Activated T-cell treated with anti-CD3 and anti-CD28 coated beads for 24 hours (primary cell): ENCODE measurements at regions not wholly inside any gene's neighbourhood (a gene's known extent, or its start where the extent isn't known, plus 50 kb on each side); places are given as distances from the start of the nearest gene placed in this dataset.

Experiments used
- DNase-seq: peaks from one replicate; pipeline ENCODE4 v3.0.0-alpha.2; 2020; ENCODE audit warnings: low read depth

DNA sequence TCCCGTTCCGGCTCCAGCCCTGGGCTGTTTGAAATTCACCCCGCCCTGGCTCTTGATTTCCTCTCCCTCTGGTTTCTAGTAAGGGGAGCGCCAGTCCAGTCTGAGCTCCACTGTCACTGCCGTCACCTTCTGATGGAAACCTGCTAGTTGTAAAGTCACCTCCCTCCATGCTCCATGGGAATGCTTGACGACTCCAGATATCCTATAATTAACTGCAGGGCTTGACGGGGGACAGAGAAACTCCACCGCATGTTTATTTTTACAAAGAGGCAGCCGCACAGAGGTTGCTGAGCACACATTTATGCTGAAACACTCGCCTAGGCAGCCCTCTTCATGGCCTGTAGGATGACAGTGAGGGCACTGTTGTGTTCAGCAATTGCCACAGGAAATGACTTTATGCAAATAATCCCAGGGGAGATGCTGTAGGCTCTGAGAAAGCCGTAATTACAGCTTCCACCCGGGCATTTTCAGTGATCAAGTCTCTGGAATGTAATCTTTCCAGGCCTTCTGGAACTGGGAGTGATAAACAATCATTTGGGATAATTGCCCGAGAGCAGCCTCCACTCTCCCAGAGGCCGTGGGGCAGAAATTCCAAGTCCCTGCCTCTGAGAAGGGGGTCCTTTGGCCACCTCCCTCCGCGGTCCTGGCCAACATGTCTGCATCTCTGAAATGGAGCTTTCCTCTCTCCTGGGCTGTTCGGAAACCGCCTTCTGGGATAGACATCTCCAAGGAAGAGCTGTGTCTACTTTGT, 300.5 kb downstream of the KLF6 start:
- no peak for DNase-seq

DNA sequence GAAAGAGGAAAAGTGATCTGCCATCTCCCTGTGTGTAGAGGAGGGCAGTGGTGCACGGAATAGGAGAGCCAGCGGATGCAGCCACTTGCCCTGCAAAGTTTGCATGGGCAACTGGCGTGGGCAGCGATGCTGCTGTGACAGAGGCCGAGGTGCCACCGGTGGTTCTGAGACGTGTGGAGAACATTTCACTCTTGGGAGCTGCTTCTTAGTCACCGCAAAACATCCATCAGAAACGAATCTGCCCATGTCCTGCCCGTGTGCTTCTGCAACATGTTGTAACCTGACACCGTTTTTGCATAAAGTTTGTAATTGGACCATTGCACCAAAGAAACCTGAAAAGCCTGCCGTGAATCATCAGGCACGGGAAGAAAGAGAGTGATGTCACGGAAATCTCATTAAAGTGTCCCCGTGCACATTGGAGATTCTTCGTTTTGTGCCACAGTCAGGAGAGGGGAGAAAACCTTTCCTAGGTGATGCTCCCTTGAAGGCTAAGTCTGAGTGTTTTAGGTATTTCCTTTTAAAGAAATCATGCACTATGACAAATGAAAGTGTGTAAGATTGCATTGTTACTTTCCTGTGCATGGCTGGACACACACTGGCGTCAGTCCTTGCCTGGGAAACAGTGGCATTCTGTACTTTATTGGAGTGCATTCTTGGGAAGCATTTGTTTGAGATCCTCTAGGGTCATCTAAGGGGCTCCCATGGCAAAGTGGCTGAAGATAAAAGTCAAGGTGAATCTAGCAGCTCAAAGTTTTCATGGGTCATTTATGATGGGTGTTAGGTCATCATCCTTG, 302.6 kb downstream of the KLF6 start:
- DNase-seq: no peak

DNA sequence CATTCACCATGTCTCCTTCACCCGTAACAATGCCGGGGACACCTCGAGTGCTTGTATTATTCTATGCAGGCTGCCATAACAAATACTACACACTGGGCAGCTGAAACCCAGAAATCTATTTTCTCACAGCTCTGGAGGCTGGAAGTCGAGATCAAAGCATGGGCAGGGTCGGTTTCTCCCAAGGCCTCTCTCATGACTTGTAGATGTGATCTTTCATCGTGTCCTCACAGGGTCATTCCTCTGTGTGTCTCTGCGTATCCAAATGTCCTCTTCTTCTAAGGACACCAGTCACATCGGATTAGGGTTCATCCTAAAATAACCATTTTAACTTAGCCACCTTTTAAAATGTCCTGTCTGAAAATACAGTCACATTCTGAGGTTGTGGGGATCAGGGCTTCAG, 303.5 kb downstream of the KLF6 start:
- DNase-seq: no peak

DNA sequence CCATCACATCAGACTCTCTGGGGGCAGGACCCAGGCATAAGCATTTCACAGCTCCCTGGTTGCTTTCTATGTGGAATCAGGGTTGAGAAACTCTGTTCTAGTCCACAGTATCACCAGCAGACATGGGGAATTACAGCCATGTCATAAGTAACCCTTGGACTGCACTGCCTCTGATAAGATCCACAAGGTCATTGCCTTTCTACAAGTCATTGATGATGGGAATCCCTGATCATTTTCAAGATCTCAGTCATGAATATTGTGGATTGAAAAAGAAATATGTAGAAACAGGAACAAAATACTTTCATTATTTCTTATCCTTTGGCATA, 304.1 kb downstream of the KLF6 start:
- no peak for DNase-seq

DNA sequence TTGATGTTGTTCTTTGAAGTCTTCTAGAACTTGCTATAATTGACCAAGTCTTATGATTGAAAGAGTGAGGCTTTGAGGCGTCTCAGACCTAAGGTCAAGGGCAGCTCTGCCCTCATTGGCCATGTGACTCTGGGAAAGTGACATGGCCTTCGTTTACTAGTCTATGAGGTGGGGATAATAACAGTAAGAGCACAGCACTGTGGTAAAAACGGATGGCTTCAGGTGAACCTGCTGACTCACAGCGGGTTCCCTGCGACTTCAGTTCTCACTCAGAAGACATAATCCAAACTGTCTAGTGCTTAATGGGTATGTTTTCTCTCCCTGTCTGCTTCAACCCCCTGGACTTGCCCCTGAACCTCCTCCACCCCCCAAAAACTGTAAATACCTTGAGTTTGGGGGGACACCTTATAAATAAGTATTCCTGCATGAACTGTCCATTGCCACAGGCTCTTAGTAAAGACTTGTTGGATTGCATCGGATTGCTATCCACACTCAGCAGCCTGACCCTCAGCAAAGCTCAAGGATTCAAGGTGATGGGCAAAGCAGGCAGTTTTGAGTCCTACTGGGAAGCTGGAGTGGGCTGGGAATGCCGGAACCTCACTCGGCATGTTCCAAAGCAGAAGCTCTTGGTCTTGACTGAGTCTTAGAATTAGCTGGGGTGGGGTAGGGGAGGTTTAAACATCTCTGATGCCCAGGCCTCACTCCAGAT, 304.6 kb downstream of the KLF6 start:
- DNase-seq: no peak

DNA sequence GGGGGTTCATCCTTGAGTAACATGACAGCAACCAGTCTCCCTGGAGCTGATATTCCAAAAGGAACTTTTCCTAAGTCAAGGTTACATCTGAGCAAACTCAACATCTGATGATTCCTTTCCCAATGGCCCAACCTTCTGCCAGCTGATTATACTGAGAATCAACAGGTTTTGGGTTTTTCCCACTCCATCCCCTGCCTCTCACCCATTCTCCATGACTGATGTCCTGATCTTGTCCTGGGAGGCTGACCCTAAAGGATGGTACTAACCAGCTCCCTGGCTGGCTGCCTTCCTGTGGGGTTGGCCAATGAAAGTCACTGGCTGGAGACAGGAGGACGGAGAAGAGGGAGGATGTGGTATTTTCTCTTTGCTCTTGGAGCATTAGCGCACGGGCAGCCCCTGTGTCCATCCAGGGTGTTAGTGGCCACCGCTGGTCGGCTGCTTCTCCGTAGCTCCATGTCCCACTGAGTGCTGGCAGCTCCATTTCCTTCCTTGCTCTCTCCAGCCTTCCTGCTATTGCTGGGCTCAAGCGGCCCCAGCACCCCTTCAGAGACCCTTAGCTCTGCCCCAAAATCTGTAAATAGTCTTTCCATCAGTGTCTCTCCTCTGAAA, 306.2 kb upstream of the PITRM1 start:
- no peak for DNase-seq

DNA sequence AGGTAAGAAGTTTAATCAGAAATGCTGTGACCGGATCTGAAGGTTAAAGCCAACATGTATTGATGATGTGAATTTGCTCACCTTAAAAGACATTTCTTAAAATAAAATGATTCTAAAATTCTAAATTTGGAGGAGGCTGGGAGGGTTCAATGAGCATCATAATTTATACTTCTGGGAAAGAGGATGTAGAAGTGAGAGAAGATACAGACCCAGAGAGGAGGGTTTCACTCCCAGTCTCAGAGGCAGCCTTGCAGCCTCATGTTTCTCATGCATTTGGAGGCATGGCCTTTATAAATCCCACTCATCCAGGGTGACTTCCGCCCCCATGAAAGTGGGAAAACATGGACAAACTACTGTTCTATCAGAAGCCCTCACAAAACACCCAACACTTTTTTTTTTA, 305.6 kb upstream of the PITRM1 start:
- DNase-seq: no peak

DNA sequence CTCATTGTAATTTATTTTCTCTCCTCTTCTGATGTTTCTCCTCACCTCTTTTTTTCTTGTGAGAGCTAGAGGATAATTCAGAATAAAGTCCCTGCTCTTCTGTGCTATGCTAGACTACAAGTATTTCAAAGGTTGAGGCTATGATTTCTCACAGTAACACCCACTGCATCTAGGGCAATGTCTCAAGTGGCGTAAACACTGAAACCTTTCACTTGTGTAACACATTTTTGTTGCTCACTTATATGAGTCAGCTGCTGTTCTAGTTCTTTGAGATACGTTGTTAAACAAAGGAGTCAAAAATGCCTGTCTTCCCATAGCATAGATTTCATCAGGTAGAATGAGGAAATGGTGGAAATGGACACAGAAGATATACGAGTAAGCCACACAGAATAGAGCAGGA, 305.1 kb upstream of the PITRM1 start:
- DNase-seq: no peak

DNA sequence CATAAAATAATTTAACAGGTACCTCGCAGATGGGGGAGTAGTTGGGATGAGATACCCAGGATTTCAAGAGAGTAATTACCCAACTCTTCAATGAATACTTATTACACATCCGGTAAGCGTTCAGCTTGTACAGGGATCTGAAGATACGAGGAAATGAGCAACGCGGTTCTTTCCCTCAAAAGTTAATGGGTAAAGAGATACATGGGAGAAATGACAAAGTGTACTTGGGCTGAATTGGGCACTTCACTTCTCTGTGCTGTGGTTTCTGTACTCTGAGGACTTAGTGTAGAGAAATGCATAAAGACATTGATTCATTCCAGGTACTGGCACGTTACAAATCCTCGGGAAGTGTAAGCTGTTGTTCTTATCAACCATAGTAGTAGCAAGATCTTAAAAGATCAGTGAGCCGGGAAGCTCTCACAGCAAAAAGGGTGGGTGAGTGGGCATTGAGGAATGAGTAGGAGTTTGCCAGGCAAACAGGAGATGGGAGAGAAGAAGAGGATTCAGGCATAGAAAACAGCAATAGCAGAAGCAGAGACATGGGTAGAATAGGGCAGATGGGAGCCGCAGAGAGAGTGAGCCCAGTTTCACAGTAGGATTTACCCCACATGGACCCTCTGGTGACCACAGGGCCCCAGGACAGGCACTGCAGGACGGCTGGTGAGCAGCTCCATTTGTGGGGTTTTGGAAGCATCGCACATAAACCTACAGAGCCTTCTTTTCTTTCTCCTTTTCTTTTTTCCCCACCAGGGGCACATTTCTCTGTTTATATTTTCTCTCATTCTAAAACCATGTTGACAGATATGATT, 304.3 kb upstream of the PITRM1 start:
- DNase-seq: no peak

DNA sequence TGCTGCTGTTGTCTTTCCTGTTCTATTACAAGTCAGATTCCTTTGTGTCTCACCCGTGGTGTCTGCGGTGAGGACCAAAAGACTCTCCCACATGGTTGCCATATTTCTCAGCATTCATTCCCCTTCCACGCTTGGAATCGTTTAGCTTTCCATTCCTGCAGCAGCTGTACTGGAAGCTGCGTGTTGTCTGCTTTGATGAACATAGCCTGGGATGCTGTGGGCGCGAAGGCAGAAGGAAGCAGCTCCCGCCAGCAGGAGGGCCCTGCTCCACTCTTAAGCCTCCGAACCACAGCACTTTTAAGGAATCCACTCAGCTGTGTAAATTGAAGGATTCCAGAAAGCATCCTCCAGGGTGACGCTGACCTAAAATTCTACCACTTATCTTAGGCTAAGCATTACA, 303.6 kb upstream of the PITRM1 start:
- no peak for DNase-seq

DNA sequence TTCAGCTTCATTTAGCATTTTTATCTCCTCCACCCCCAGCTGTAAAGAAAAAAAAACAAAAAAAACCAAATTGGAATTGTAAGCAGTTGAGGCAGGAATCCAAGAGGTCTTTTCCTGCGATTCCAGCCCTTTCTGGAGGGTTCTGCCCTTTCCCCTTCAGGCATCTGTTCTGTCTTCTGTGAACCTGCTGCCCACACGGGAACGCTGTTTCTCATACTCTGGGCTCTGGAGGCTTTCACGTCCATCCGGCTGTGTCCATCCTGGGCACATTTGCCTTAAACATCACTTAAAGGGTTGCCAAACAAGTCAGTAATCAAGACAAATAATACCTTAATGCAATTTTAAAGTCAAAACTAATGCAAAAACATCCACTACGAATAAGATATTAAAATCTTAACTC, 302.8 kb upstream of the PITRM1 start:
- no peak for DNase-seq

DNA sequence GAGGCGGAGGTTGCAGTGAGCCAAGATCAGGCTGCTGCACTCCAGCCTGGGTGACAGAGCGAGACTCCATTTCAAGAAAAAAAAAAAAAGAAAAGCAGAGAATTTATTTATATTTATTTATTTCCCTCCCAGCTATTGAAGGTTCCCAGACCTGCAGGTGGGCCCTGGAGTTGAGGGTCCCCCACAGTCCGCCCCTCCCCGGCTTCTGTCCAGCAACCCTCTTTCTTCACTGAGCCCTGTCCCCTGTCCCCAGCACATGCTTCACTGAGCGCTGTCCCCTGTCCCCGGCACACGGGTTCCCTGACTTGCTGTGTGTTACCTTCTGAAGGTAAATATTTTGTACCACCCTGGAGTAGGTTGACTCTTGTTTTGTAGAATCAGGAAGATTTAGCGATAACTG, 301.7 kb upstream of the PITRM1 start:
- no peak for DNase-seq

DNA sequence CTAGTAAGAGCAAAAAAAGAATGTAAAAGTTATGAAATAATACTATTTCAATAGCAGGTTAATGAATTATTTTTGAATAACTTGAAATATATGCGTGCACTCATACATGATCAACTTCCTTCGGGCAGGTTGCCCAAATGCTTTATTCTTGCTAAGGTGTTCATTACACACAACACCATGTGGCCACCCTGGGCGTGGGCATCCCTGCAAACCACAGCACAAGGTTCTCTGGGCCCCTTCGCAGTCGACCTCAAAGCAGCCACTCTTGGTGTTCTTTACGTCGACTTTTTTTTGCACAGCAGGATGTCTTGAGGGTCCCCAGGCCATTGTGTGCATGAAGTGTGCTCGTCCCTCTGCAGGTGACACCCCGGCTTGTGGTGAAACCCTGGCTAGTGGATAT, 300.7 kb upstream of the PITRM1 start:
- DNase-seq: no peak

DNA sequence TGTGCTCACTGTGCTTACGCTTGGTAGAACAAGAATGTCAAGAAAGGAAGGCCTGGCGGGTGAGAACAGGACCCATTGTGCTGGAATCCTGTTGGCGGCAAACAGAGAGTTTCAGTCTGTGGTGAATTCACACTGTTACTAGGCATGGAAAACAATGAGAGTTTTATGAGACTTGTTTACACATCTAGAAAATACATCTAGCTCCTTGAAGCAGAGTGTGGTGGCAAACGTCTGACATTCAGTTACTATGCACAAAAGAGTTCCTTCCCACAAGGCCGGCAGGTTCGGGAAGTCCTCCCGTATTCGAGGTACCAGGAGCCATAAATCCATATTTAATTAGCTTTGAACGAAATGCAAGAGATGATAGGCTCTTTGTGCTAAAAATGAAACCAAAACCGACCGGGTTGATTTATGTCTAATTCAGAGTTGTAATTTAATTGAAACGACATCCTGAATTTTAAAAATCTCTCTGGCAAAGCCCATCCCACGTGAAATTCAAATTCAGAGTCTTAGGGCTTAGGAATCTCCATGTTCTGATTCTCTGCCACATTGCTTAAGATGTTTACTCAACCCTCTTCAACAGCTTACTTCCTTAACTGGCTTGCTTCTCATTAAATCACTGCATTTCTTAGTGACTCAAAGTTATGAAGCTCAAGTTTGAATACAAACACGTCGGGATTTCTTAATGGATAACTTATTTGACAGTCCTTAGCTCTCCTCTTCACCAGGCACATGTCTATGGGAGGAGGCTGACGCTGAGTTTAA, 299.9 kb upstream of the PITRM1 start:
- no peak for DNase-seq

DNA sequence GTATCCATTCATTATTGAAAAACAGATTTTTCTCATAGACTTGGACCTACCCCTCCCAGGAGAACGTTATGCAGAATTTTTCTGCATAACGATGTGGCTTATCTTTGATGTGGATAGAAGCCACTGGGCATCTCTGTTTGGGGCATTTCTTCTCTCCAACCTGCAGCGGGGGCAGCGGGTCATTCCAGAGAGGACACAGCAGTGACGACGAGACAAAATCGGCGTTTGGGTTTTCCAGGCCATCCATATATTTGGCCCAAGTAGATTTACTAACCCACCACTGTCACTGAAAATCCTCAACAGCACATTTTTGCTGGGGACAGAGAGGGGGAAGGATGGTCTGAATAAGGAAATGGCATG, 299.3 kb upstream of the PITRM1 start:
- no peak for DNase-seq

DNA sequence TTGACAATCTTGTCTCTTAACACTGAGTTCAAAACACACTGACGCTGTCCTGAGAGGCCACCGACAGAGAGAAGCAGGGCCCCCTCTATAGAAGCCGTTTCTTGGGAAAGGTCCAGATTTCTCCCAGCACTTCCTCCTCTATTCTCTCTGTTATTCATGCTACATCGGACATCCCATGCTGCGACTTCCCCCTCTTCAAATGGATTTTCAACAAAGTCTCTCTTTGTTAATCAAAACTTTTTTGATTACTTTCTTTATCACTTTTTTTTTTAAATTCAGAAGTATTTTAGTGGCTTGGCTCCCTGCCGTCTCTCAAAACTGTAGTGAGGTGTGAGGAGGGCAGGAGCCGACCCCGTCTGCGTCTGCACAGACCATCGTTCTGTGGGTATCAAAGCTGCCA, 298.9 kb upstream of the PITRM1 start:
- DNase-seq: no peak

DNA sequence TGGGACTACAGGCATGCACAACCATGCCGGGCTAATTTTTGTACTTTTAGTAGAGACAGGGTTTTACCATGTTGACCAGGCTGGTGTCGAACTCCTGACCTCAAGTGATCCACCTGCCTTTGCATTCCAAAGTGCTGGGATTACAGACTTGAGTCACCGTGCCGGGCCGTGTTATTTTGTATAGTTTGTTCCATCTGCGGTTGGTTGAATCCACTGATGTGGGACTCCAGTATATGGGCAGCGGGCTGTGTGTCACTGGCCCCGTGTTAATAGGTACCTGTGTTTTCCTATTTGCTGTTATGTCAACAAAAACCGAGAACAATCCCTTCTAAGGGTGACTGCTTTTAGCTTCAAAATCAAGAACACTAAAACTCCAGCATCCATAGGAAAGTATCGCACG, 297.6 kb upstream of the PITRM1 start:
- DNase-seq: no peak

DNA sequence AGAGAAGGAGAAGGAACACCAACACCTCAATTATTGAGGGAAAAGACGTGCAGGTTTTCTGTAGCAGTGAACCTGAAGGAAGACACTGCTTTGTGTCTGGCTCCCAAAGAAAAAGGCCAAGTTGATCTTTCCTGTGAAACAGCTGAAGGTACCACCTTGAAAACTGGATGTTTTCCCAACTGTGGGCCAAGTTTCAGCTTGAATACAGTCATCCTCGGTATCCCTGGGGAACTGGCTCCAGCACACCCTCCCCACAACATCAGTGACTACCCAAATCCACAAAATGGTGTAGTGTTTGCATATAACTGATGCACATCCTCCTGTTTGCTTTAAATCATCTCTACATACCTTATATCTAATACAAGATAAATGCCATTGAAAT, 297.0 kb upstream of the PITRM1 start:
- no peak for DNase-seq

DNA sequence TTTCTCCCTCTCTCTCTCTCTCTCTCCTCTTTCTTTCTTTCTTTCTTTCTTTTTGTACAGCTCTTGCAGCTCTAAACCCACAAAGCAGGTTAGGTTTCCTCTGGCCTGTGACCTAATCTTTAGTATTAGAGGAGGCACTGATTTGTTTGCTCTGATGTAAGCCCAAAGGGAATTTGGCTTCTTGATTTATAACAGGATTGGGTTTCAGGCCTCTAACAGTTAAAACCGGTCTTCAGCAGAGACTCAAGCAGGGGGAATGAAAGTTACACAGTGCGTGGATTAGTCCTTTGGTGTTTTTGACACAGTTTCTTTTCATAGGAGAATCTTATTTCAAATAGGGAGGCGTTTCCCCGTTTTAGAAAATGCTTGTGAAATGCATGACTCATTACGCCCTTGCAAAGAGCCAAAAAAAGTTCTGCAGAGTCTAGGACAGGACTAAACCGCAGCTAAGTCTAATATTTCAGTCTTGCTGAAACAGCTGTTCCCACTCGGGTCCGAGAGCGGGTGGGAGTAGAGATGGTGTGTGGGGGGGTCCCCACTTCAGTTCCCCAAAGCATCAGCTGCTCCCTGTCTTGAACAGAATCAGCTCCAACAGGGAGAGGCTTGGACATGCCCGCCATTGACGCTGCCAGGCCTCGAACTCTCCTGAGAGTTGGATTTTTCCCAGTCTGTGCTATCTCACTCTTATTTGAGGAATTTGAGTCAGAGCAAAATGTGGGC, 296.5 kb upstream of the PITRM1 start:
- no peak for DNase-seq

DNA sequence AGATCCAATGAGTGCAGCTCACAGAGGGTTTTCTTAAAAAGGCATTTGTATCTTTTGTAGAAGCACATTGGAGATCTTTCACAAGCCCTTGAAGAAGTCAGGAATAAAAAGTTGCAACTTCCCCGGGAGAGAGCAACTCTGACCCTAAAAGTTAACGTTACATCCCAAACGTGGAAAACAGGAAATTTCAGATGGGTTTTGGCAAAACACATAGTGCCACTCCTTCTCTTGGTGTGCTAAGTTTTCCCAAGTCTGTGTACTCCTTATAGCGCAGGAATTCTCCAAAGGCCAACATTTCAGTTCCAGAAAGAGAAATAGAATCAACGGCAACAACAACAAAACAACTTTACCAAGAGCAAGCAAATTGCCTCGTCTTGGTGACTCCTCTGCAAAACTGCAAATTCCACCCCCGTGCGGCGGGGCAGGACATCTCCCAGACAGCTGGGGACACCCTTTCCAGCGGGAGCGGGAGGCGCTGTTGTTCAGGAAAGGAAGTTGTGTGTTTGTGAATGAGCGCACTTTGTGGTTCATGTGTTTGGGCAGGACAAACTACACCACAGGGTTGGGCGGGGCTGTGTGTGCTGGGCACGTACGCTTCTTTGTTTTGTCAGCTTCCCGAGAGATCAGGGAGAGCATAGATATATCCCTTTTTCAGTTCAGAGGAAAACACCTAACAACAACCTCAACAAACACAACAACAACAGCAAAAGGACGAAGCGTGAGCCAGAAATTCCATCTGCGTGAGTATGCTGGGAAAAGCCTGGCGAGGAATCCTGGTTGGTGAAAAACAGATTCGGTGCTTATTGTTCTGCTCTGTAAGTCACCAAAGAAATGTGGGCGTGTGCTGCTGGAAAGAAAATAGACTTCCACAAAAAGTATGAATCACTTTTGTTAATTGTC, 294.7 kb upstream of the PITRM1 start:
- no peak for DNase-seq
